ENCODE measurements at regions not wholly inside any gene's neighbourhood (a gene's known extent, or its start where the extent isn't known, plus 50 kb on each side); places are given as distances from the start of the nearest gene placed in this dataset.
A peak's percentile ranks its signal among the peaks of the same experiment; 100 is the strongest.

- Histone ChIP-seq H3K4me3 (no peak overlapping the region), H3K9me3 (no peaks in the 10 kb centered on the region), H3K27ac (no peak overlapping the region), H3K36me3 (ENCODE audit: low read depth, missing control alignments) (no peaks in the 10 kb centered on the region), H3K27me3 (no peaks in the 10 kb centered on the region), H3K4me1 (no peaks in the 10 kb centered on the region)
- intact Hi-C loops (cut with DNase I; ENCODE audit: low total_unique reads), result no loop called here
- no peak for DNase-seq
- 80% methylated on average over 2 of the region's 2 CpGs for WGBS, 2 donors
- no peak for TF ChIP-seq POLR2A (IDR thresholded peaks at IDR 0.05)
- TF ChIP-seq CTCF (IDR thresholded peaks at IDR 0.05), result no peak
Observed at GRCh38 chr13:78993792-78994191, 334.8 kb upstream of the OBI1 start.

GRCh38 chr13:78981913-78982312, 323.0 kb upstream of the OBI1 start:
- Histone ChIP-seq H3K4me1 (no peaks in the 10 kb centered on the region), H3K4me3 (no peak overlapping the region), H3K36me3 (ENCODE audit: low read depth, missing control alignments) (no peaks in the 10 kb centered on the region), H3K9me3 (no peaks in the 10 kb centered on the region), H3K27ac (no peak overlapping the region), H3K27me3 (no peaks in the 10 kb centered on the region)
- TF ChIP-seq CTCF (IDR thresholded peaks at IDR 0.05) (no peak), POLR2A (IDR thresholded peaks at IDR 0.05) (no peak)
- WGBS, 2 donors, result 85 to 88% methylated on average over 4 of the region's 4 CpGs
- intact Hi-C loops (cut with DNase I; ENCODE audit: low total_unique reads), result no loop called here
- DNase-seq, result no peak

GRCh38 chr13:78979349-78979748, 320.4 kb upstream of the OBI1 start:
- no peaks in the 10 kb centered on the region for H3K36me3 ChIP-seq (ENCODE audit: low read depth, missing control alignments)
- no peaks in the 10 kb centered on the region for H3K4me1 ChIP-seq
- H3K9me3 ChIP-seq, result no peaks in the 10 kb centered on the region
- no peak for DNase-seq
- 89 to 92% methylated on average over 5 of the region's 5 CpGs for WGBS, 2 donors
- H3K4me3 ChIP-seq, result no peak overlapping the region
- H3K27me3 ChIP-seq, result no peaks in the 10 kb centered on the region
- H3K27ac ChIP-seq, result no peak overlapping the region
- intact Hi-C loops (cut with DNase I; ENCODE audit: low total_unique reads), result no loop called here
- TF ChIP-seq CTCF (IDR thresholded peaks at IDR 0.05) (no peak), POLR2A (IDR thresholded peaks at IDR 0.05) (no peak)

- no peaks in the 10 kb centered on the region for H3K36me3 ChIP-seq (ENCODE audit: low read depth, missing control alignments)
- WGBS, 2 donors, result 38 to 52% methylated on average over 2 of the region's 2 CpGs
- no peak overlapping the region for H3K4me3 ChIP-seq
- no peaks in the 10 kb centered on the region for H3K9me3 ChIP-seq
- no peak for TF ChIP-seq POLR2A (IDR thresholded peaks at IDR 0.05)
- TF ChIP-seq CTCF (IDR thresholded peaks at IDR 0.05), result peak; percentile 42 to 59 (median 50)
- peak; percentile 72 for DNase-seq
- intact Hi-C loops (cut with DNase I; ENCODE audit: low total_unique reads), result no loop called here
- no peaks in the 10 kb centered on the region for H3K27me3 ChIP-seq
- H3K4me1 ChIP-seq, result no peaks in the 10 kb centered on the region
- no peak overlapping the region for H3K27ac ChIP-seq
Observed at GRCh38 chr13:78978381-78978998, 319.5 kb upstream of the OBI1 start.

- no peaks in the 10 kb centered on the region for H3K27me3 ChIP-seq
- no peak overlapping the region for H3K27ac ChIP-seq
- H3K9me3 ChIP-seq, result no peaks in the 10 kb centered on the region
- no peak overlapping the region for H3K4me3 ChIP-seq
- no peaks in the 10 kb centered on the region for H3K4me1 ChIP-seq
- intact Hi-C loops (cut with DNase I; ENCODE audit: low total_unique reads), result no loop called here
- no peak for DNase-seq
- no peaks in the 10 kb centered on the region for H3K36me3 ChIP-seq (ENCODE audit: low read depth, missing control alignments)
- TF ChIP-seq POLR2A (IDR thresholded peaks at IDR 0.05) (no peak), CTCF (IDR thresholded peaks at IDR 0.05) (no peak)
- WGBS, 2 donors, result 96 to 99% methylated on average over 3 of the region's 3 CpGs
Observed at GRCh38 chr13:78977311-78977710, 318.4 kb upstream of the OBI1 start.
